Dermis blood vessel endothelial cell (primary cell): ENCODE measurements at regions not wholly inside any gene's neighbourhood (a gene's known extent, or its start where the extent isn't known, plus 50 kb on each side); places are given as distances from the start of the nearest gene placed in this dataset.

Experiments used
- DNase-seq: peaks from one replicate; pipeline ENCODE4 v3.0.0; 2010

DNA sequence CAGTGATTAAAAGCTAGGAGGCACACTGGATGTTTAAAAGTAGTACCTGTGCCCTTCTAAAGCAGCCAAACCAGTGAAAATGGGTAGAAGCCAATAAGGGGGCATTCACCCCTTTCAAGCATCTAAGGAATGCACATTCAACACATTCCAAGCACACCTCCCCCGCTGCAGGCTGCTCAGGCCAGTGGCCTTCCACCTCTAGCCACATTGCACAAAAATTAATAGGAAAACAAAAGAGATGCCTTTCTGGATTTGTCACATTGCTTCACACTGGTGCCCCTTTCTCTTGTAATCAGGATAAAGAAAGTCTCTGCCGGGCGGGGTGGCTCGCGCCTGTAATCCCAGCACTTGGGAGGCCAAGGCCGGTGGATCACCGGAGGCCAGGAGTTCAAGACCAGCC is 834.0 kb downstream of the USP25 start:
- peak; percentile 76 for DNase-seq

DNA sequence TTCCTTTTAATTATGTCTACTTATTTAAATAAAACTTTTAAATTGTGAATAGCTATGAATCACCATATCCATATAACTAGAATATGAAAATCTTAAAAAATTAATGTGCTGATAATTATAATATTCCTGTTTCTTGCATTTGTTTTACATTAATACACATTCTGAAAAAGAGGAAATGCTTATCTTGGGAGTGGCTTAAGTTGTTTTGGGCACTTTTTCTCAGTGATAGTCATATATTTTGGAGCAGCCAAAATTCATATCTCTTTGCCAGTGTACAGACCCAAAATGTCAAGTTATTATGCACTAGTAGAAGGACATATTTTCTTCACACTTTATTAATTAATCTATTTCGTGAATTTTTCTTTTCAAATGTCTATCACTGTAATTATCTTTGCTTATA is 838.5 kb downstream of the USP25 start:
- no peak for DNase-seq

DNA sequence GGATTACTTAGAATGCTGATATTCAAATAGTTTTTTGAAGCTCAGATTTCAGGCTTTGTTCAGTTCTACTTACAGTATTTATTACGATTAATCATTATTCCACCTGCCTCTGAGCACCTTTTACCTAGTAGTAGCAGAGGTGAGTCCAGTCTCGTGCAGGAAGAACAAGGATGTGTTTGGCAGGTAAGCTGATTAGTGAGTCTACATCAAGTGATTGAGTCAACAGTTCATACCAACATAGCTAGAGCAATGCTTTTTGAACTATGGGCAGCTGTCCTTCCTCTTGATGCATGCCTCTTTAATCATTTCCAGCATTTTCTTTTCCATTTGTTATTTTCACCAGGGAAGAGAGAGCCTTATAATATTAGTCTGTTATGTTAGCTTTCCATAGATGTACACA is 838.9 kb downstream of the USP25 start:
- no peak for DNase-seq

DNA sequence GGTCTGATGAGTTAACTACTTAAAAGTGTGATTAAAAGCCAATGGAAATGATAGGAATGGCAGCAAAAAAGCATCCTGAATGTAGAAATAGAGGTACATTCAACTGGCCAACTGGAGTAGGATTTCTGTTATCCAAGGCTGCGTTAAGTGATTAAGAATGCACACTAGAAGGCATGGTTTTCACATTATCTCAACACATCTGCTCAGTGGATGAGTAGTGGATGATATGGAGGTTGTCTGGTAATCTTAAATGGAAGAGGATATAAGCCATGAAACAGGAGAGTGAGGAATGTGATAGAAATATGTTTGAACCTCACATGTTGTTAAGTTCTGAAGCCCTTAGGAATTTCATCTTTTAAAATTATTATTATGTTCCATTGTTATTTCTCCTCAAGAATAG is 839.9 kb downstream of the USP25 start:
- no peak for DNase-seq

DNA sequence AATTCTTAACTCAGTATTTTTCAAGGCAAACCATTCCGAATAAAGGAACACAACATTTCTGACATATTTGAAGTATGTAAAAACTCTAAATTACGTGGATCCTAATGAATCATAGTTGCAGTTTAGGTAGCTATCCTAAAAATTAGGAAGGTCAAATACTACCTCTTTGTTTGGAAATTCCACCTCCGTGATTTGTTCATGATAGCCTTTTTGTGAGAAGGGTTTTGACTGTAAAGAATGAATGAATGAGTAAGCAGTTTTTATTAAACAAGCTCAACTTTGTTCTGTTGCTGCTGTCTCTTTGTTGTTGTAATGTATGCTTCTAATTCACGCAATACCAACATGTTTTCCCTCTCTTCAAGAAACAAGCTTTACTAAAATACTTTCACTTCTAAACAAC is 840.4 kb downstream of the USP25 start:
- DNase-seq = no peak

DNA sequence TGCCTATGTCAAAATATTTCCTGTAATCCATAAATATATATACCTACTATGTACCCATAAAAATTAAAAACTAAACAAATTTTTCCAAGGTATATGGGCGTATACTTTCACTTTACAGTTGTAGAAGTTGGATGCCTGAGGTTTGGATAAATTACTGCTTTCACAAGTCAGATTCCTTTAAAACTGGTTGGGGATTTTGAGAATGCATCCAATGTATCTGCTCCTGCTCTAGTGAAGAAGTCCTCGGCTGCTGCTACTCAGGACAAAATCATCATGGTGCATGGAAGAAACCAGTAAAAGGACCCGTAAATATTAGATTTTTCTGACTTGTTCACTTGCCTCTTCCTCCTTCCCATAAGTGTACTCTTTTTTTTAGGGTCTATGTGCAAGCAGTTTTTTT is 841.1 kb downstream of the USP25 start:
- no peak for DNase-seq

DNA sequence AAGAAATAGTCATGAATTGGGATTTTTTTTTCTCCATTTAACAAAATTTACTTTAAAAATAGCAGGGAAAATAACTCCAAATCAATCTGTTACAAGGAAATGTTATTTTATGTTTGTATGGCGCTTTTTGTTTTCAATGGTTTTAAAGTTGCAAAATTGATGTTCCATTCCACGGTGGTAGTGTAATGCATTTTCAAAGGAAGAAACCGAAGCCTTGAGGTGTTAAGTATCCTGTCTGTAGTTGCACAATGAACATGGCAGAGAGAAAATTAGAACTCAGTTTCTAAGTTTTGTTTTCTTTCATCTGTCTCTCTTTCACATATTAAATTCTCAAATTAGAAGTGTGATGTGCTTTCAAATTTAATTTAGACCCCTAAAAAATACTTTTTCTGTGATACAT is 841.8 kb downstream of the USP25 start:
- no peak for DNase-seq

DNA sequence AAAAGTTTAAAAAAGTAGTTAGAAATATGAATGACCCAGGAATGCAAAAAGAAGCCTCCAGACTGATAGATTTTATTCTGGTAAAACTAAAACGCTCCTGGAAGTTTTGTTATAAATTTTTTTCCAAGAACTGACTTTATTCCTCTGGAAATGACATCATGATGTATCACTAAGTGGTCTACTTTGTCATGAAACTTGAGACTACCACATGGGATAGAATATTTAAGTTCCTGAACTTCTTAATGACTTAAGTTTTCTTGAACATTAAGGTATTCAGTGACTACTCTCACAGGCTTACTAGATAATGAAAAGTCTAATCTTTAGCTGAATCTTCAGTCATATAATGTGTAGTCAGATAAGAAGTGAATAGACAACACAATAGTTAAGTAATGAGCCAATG is 842.2 kb downstream of the USP25 start:
- DNase-seq = no peak

DNA sequence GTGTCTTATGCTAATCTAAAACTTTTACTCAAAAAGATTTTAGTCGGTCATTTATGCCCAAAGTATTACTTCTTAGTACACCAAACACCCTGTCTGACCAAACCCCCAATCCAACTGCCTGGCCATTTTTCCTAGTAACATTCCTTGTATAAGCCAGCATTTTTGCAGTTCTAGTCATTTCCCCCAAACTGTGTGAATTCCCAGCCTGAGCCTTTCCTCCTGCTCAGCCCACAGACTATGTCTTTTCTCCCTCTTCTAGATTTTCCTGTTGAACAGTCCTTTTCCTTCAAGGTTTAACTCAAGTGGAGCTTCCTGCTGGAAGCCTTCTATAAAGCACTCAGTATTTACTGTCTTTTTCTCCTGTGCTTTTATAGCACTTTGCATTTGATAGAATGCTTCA is 843.8 kb downstream of the USP25 start:
- peak; percentile 75 for DNase-seq

DNA sequence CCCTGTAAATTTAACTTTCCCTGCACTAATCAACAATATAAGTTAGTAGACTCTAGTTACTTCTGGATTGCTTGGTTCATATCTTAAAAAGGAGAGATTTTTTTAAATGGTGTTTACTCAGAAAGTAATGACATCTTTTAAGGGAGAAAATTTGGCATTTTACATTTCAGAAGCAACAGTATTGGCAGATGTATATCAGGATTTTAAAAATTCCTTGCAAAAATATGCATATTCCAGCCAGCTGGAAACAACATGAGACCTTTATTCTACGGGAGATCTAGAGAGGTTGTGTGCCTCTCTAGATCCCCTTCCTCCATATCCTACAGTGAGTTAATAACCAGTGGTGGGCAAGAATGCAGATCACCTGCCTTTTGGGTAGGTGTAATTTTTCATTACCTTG is 848.2 kb downstream of the USP25 start:
- no peak for DNase-seq

DNA sequence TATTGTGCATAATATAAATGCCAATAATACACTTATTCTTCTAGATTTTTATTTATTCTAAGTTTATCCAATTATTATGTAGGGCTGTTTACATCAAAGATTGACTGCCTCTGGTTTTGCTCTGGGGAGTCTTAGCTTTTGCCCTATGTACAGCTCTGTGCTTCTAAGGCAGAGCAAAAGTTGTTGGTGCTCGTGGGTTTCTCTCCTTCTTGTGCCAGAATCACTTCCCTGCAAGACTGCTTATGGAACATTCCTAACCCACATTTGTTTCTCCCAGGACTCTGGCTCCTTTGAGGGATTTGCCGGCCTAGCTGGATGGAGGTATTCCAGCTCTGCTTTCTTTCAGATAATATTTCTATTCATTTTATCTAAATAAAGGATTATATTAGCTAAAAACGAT is 849.1 kb downstream of the USP25 start:
- DNase-seq = no peak

DNA sequence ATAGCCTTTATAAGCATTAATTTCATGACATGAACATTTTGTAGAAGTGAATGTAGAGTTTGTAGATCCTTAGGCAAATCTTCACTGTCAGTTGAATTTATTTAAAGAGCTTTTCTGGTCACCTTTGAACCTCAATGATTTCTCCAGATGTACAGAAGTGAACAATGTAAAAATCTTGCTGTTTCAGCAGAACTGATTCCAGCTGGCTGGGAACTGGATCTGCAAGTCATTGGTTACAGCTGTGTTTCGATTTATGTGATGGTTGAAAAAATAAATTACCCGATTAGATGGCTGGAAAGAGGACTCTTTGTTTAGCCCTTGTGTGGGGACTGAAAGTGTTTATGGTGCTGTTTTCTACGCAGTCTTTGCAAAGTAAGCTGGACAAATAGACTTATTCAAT is 849.8 kb downstream of the USP25 start:
- DNase-seq = no peak

DNA sequence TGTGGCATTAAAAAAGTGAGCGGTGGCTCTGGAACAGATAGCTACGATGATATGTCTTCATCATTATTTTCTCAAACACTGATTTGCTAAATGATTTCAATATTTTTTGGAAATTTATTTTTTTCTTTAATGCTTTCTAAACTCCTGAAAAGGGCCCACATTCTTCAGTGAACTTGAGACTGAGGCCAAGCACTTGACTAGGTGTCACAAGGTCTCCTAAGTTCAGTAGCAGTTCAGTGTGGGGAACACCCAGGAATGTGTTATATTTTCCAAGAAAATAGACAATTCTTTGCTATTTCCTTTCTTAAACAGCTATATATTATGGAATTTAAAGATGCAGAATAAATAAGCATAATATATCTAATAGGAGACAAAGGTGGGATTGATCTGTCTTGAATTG is 850.9 kb downstream of the USP25 start:
- no peak for DNase-seq

DNA sequence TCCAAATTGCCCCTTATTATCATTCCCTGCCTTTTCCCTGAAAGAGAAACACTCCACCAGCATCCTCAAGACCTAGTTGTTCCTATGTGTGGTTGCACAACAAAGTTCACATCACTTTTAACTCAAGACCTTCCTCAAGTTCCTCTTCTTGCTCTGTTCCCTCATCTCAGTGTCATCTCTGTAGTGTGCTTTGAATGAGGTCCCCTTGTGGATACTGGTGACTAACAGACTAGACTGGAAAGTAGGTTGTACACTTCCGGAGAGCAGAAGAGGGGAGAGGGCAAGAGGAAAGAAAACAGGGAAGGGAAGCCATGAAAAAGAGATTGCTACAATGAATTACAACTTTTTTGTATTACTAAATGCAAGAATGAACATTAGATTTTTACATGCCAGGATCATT is 853.8 kb downstream of the USP25 start:
- DNase-seq = no peak

DNA sequence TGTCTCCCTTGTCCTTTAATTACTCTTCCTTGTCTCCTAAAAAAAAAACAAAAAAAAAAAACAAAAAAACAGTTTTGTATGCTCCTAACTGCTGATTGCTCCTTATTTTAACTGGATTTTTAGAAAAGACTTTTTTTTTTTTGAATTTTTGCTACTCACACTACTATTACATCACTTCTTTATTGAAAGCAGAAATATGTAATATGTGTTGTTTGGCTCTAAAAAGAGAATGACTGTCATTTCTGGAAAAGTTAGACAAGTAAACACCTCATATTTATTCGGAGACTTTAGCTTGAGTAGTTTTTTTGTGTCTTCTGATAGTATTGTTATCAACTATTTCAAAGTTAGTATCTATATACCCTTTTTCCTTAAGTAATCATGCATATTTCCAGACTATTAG is 855.0 kb downstream of the USP25 start:
- DNase-seq = no peak

DNA sequence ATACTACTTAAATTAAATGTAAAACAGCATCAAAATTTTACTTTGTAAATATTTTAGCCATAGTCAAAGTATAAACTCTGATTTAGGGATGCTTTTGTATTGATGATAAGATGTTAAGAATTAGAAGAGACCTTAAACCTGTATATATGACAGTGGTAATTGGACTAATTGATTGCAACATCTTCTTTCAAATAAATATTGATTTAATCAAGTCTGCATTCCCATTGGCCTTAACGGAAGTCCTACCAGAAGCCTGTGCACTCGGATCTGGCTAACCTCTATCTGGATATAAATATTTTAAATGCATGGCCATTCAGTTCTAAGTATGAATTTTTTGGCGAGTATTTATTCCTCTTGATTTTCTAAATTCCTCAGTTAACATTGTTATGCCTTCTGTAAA is 856.1 kb downstream of the USP25 start:
- DNase-seq = no peak

DNA sequence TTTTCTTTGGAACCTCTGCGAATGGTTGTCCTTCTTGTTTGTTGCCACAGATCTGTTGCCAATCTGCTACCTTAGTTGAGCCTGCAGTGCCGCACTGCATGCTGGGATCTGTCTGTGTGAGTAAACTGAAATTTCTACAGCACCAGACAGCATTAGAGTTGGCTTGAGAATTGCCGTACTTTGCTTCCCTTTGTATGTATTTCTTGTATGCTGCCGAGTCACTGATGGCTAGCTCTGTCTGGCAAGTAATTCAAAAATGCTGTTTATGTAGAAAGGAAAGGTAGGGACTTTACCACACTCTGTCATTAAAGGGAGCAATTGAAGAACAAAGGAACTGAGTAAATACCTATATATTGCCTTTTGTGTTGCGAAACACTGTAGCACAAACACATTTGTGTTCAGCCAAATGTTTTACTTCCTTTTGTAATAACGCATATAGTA is 857.4 kb downstream of the USP25 start:
- peak; percentile 82 for DNase-seq

DNA sequence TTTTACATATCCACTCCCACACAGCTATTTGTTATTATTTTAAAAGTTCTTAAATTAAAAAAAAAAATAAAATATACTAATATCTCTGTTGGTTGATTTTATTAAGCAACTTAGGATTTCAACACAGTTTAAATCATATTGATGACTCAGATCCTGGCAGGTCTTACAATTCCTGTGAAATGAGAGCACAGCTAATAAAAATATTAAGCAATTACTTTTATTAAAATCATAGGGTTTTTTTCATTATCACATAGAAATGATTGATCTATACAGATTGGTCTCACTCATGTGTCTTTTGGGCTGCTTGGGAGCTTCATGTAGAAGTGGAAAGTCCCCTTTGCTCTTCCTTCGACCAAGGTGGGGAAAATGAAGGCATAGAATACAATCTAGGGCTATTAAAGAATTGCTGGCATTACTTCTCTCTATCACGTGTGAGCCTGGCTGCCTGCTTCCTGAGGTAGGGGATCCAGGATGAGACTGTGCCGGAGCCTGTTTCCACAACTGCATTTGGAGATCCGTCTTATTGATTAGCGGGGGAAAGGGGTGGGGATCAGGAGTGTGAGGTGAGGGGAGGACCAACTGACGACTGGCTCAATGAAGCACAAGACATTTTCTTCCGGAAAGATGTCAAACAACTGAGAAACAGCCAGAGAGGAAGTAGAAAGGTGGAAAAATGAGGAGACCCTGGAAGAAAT is 858.0 kb downstream of the USP25 start:
- DNase-seq = peak; percentile 77

DNA sequence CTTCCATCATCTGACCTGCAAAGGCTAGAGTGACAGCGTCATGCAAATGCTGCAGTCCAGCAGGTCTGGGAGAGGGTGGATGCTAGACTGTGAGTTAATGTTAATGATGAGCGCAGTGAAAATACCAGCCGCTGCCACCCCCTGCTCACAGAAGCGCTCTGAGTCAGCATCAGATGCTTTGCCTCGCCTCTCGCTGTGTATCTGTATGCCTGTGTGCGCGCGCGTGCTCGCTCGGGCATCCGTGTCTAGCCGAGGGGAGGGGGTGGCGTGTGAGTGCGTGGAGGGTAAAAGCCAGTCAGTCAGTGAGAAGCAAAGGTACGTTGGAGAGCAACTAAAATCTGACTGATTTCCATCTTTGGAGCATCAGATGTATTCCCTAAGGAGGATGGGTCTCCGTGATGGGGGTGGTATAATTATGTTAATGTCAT is 858.7 kb downstream of the USP25 start:
- peak; percentile 75 for DNase-seq

DNA sequence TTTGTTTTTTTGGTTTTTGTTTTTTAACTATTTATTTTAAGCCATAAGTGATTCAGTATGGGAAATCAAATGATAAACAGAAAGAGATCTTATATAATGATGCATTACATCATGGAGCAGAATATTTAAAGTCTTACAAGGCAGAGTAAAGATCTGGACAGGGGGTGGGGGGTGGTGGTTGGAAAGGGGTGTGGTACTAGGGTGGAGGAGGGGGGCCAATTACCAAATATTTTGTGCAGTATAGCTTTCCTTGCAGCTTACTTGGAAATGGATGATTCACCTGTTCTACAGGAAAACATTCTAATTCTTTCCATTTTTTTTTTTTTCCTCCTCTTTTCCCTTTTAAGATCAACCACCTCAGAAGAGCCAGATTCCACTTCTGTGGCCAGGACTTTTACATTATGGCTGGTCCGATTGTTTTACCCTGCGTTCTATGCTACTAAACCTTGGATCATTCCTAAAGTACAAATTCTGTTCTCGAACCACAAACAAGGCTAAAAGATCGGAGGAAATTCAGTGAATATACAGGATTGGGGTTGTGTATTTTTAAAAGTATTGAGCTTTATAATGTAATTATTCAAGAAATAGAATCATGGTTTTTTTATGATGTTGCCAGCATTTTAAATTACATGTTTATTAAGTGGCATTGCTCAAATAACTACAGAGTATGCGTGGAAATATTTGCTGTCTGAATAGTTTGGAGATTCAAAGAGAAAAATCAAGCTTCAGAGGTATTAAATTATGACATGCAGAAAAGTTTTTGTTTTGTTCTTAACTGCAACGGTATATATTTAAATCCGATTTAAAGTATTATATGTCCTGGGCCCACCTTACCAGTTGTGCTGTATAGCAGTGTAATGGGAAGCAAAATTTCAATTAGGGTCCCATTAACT is 859.5 kb downstream of the USP25 start:
- no peak for DNase-seq

DNA sequence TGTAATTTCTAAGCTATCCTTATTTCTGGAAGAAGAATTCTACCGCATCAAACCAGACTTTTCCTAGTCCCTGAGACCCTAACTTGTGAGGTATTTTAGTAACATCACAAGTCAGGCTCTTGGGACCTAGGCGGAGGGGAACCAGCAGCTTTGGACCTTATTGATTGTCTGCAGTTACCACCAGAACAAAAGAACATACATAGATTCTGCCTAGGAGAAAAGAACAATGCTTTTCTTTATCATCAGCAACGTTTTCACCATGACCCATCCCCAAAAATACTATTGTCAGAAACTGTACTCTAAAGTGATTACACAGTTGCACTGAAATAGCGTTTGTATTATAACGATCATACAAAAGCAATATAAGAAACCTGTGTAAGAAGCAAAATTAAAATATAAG is 860.4 kb downstream of the USP25 start:
- no peak for DNase-seq

DNA sequence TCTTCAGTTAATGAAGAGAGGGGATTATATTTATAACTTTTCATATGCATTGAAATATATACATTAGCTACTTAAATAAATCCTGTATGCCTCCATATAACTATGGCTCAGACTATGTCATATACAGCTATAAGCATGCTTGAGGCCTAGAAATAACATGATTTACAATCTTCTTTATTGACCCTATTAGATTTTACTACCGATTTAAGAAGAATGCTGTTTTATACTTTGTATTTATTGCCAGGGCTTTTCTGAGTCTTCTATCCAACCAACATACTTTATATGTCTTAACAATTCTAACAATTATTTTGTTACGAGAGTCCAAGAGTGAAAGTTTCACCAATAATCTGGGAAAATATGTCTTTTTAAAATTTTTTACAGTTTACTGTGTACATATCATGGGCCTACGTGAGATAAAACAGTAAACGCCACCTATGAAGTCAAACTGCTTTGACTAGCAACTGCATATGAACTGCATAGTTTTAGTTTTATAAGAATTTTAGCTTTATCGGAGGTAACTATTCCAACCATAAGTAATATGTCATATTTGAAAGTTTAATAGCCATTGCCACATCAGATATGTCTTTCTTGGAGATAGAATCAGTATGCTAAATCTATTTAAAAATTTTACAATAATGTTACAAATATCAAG is 861.0 kb downstream of the USP25 start:
- no peak for DNase-seq

DNA sequence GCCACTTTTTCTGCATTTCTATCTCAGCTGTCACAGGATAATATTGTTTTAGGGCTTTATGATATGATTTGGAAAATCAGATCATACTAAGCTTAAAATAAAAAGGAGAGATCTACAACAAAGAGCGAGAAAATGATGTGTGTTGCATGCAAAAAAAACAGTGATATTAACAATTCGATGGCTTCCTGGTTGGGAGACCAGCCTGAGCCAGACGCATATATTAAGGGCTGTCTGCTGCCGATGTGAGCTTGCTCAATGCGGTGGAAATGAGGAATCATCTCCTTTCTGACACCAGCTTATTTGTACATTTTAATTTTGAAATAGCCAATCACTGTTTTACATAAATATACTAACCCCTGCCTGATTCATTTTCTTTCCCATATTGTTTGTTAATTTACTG is 862.6 kb downstream of the USP25 start:
- DNase-seq = no peak

DNA sequence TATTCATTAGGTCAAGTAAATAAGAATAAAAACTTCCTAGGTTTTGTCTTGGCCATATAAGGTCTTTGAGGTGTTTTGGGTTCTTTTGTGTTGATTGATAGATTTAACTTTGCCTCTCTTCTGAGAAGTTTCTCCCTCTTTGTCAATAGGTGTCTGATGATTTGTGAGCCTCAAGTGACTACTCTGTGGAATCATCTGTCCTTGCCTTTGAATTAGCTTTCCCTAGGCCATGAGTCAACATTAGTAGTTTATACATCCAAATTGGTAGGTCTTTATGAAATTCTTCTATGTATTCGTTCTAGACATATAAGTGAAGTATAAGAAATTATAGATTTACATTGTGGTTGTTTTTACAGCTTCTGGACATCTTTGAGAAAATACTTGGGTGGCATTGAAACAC is 864.4 kb downstream of the USP25 start:
- DNase-seq = no peak
